ENCODE measurements at regions not wholly inside any gene's neighbourhood (a gene's known extent, or its start where the extent isn't known, plus 50 kb on each side); places are given as distances from the start of the nearest gene placed in this dataset.

DNA sequence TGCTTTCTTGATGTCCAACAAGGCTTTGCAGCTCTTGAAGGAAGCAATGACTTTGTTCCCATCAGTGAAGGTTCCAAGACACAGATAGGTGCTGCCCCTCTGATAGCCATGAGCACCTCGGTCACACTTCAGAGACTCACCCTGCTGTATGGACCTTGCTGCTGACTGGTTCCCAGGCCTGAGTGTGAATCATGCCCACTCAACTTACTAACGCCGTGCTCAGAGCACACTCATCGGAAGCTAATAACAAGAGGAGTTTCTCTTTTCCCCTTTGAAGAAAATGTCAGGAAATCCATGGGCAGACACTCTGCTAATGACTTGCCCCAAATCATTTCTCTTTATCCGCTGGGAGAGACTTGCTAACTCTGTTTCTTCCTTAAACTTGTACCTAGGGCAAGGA is 83.8 kb upstream of the ARL4C start:
- TF ChIP-seq, protein P1, sequence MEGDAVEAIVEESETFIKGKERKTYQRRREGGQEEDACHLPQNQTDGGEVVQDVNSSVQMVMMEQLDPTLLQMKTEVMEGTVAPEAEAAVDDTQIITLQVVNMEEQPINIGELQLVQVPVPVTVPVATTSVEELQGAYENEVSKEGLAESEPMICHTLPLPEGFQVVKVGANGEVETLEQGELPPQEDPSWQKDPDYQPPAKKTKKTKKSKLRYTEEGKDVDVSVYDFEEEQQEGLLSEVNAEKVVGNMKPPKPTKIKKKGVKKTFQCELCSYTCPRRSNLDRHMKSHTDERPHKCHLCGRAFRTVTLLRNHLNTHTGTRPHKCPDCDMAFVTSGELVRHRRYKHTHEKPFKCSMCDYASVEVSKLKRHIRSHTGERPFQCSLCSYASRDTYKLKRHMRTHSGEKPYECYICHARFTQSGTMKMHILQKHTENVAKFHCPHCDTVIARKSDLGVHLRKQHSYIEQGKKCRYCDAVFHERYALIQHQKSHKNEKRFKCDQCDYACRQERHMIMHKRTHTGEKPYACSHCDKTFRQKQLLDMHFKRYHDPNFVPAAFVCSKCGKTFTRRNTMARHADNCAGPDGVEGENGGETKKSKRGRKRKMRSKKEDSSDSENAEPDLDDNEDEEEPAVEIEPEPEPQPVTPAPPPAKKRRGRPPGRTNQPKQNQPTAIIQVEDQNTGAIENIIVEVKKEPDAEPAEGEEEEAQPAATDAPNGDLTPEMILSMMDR (IDR thresholded peaks at IDR 0.05), result no peak

- TF ChIP-seq, protein P1 (IDR thresholded peaks at IDR 0.05), result no peak
Observed at GRCh38 chr2:234579231-234579962, 82.5 kb upstream of the ARL4C start.

- TF ChIP-seq, protein P1 (IDR thresholded peaks at IDR 0.05), result no peak
Observed at GRCh38 chr2:234578389-234578788, 81.5 kb upstream of the ARL4C start.

- TF ChIP-seq, protein P1 (IDR thresholded peaks at IDR 0.05), result no peak
Observed at GRCh38 chr2:234577191-234577590, 80.3 kb upstream of the ARL4C start.

GRCh38 chr2:234571620-234572407 is 74.9 kb upstream of the ARL4C start:
- TF ChIP-seq, protein P1 (IDR thresholded peaks at IDR 0.05), result no peak

- TF ChIP-seq, protein P1 (IDR thresholded peaks at IDR 0.05), result no peak
Observed at GRCh38 chr2:234570476-234570875, 73.6 kb upstream of the ARL4C start.

DNA sequence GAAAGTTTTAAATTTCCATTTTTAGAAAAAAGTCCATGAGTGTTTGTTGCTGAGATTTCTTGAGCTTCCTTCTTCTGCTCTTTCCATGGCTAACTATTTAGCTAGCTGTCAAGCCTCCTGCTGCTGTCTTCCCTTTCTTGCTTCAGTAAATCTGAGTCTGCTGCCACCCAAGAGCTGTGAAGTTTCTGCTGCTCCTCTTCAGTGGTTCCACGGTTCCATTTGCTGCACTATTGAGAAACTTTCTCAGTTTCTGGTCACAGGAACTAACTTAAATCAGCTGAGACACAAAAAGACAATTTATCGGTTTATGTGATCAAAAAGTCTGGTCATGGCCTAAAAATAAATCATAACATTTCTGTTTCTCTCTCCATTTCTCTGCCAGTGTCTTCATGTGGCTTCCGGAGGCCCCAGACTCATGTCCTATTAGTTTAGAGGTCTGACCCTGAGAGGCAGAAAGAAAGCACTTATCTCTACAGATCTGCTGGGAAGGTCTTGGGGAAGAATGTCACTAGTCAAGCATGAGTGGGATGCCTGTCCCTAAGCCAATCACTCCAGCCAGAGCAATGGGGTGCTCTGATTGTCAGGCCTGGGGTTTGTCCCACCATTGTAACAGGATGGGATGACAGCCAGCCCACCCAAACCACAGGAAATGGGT is 73.0 kb upstream of the ARL4C start:
- TF ChIP-seq, protein P1 (IDR thresholded peaks at IDR 0.05), result no peak
